DND-41 (cell line): ENCODE measurements at regions not wholly inside any gene's neighbourhood (a gene's known extent, or its start where the extent isn't known, plus 50 kb on each side); places are given as distances from the start of the nearest gene placed in this dataset.

Experiments
- CTCF ChIP-seq: IDR thresholded peaks from 2 replicates; pipeline ENCODE4 v1.5.1; 2012; ENCODE audit warnings: borderline replicate concordance, low read length, moderate library complexity, mild to moderate bottlenecking; ENCODE audit not compliant: poor library complexity, severe bottlenecking; ENCODE audit errors: extremely low read depth
- EZH2 ChIP-seq: IDR thresholded peaks from 3 replicates; pipeline ENCODE4 v1.6.1; 2012; ENCODE audit warnings: borderline replicate concordance, low read depth, mild to moderate bottlenecking, moderate library complexity, low read length, inconsistent platforms; ENCODE audit not compliant: severe bottlenecking

- TF ChIP-seq CTCF (no peak), EZH2 (no peak)
These were observed 196.5 kb downstream of the TEX29 start for GRCh38 chr13:111516712-111517640.
